ENCODE measurements at regions not wholly inside any gene's neighbourhood (a gene's known extent, or its start where the extent isn't known, plus 50 kb on each side); places are given as distances from the start of the nearest gene placed in this dataset.

- TF ChIP-seq, protein P1, sequence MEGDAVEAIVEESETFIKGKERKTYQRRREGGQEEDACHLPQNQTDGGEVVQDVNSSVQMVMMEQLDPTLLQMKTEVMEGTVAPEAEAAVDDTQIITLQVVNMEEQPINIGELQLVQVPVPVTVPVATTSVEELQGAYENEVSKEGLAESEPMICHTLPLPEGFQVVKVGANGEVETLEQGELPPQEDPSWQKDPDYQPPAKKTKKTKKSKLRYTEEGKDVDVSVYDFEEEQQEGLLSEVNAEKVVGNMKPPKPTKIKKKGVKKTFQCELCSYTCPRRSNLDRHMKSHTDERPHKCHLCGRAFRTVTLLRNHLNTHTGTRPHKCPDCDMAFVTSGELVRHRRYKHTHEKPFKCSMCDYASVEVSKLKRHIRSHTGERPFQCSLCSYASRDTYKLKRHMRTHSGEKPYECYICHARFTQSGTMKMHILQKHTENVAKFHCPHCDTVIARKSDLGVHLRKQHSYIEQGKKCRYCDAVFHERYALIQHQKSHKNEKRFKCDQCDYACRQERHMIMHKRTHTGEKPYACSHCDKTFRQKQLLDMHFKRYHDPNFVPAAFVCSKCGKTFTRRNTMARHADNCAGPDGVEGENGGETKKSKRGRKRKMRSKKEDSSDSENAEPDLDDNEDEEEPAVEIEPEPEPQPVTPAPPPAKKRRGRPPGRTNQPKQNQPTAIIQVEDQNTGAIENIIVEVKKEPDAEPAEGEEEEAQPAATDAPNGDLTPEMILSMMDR (optimal IDR thresholded peaks at IDR 0.05 in 1 of 3, IDR thresholded peaks at IDR 0.05 in 1 of 3, conservative IDR thresholded peaks at IDR 0.05 in 1 of 3; ENCODE audit: extremely low read depth in 1 of 3, insufficient read depth in 2 of 3, low read length in 3 of 3): no peak
- no peak for TF ChIP-seq EZH2 (IDR thresholded peaks at IDR 0.05; ENCODE audit: low read length)
These were observed 50.9 kb upstream of the TARBP1 start for GRCh38 chr1:234529950-234530237.

Data from keratinocyte (primary cell).